NB4 (cell line): ENCODE measurements at regions not wholly inside any gene's neighbourhood (a gene's known extent, or its start where the extent isn't known, plus 50 kb on each side); places are given as distances from the start of the nearest gene placed in this dataset.
"Not testable (repeated sequence)": the region's sequence is repeated elsewhere in the genome, so short reads cannot be mapped to it uniquely, and the experiment has no call there.

Experiments used
- DNase-seq: peaks from one replicate; pipeline ENCODE4 v3.0.0; 2010; ENCODE audit warnings: low read depth
- H3K4me3 ChIP-seq: one replicate; pipeline ENCODE4 v1.5.1; 2011; ENCODE audit warnings: mild to moderate bottlenecking, low read depth, low read length, moderate library complexity
- MYC ChIP-seq: IDR thresholded peaks from 2 replicates; pipeline ENCODE4 v1.6.1; 2011; ENCODE audit warnings: low read depth, low read length
- POLR2A ChIP-seq: IDR thresholded peaks from 2 replicates; pipeline ENCODE4 v1.6.1; 2011; ENCODE audit warnings: mild to moderate bottlenecking; ENCODE audit not compliant: insufficient read length; ENCODE audit errors: extremely low read depth
- TF ChIP-seq, protein P1 (sequence below): IDR thresholded peaks from one replicate; pipeline ENCODE4 v1.5.1; 2012; ENCODE audit warnings: low read depth, low read length
- TF ChIP-seq, protein P2 (sequence below): IDR thresholded peaks from 2 replicates; pipeline ENCODE4 v1.6.1; 2011; ENCODE audit warnings: low read depth, low read length

DNA sequence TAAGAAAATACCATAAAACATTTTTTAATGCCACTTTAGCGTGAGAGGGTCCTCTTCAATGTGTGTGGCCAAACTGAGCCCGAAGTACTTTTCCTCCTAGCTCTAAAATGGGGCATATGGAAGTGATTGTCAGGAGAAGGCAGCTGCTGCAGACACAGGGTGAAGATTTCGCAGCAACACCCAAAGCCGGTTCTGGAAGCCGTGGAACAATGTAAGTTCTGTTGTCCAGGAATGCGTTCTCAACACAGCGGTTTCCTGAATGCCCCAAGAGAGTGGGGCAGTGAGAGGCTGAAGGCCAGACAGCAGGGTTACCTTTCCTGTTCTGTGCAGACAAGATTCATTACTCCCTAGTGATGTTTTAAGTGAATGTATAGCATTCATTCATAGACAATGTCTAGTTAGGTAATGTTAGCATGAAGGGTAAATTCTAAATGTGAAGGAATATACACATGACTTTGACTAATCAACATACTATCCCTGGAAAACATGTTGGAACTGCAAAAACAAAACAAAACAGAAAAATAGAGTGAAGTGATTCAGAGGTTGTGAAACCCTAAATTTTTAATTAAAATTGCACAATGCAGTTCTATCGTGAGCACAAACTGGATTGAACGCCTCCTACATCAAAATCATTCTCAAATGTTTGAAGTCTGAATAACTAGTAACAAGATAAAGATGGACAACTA lies 197.0 kb upstream of the SEMA6A start:
- no peak for DNase-seq
- H3K4me3 ChIP-seq: no peak overlapping the region
- TF ChIP-seq, protein P1, sequence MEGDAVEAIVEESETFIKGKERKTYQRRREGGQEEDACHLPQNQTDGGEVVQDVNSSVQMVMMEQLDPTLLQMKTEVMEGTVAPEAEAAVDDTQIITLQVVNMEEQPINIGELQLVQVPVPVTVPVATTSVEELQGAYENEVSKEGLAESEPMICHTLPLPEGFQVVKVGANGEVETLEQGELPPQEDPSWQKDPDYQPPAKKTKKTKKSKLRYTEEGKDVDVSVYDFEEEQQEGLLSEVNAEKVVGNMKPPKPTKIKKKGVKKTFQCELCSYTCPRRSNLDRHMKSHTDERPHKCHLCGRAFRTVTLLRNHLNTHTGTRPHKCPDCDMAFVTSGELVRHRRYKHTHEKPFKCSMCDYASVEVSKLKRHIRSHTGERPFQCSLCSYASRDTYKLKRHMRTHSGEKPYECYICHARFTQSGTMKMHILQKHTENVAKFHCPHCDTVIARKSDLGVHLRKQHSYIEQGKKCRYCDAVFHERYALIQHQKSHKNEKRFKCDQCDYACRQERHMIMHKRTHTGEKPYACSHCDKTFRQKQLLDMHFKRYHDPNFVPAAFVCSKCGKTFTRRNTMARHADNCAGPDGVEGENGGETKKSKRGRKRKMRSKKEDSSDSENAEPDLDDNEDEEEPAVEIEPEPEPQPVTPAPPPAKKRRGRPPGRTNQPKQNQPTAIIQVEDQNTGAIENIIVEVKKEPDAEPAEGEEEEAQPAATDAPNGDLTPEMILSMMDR: no peak
- no peak for TF ChIP-seq MYC
- no peak for TF ChIP-seq POLR2A
- TF ChIP-seq, protein P2, sequence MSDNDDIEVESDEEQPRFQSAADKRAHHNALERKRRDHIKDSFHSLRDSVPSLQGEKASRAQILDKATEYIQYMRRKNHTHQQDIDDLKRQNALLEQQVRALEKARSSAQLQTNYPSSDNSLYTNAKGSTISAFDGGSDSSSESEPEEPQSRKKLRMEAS: no peak

DNA sequence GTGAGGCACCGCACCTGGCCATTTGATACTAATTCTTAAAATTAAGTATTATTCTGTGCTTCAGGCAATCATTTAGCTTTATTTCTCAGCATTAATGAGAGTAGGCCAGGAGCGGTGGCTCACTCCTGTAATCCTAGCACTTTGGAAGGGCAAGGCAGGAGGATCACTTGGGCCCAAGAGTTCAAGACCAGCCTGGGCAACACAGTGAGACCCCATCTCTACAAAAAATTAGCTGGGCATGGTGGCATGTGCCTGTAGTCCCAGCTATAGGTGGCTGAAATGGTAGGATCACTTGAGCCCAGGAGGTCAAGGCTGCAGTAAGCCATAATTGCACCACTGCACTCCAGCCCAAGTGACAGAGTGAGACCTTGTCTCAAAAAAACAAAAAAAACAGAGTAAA lies 195.3 kb upstream of the SEMA6A start:
- DNase-seq: not testable (repeated sequence)

DNA sequence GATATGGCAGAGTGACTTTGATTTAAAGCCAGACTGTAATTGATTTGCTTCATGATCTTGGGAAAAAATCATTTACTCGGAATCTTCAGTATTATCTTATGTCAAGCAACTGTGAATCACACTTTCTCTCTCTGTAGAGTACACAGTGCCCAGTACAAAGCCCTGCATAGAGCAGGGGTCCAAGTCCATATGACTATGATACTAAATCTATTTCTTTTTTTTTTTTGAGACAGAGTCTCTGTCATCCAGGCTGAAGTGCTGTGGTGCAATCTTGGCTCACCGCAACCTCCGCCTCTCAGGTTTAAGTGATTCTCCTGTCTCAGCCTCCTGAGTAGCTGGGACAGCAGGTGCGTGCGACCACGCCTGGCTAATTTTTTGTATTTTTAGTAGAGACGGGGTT lies 194.8 kb upstream of the SEMA6A start:
- DNase-seq: no peak
- no peak overlapping the region for H3K4me3 ChIP-seq
- TF ChIP-seq, protein P1: no peak
- TF ChIP-seq, protein P2: no peak
- TF ChIP-seq MYC: no peak
- TF ChIP-seq POLR2A: no peak

More for the DNA sequence above, 195.3 kb upstream of the SEMA6A start:
- not testable (repeated sequence) for H3K4me3 ChIP-seq

DNA sequence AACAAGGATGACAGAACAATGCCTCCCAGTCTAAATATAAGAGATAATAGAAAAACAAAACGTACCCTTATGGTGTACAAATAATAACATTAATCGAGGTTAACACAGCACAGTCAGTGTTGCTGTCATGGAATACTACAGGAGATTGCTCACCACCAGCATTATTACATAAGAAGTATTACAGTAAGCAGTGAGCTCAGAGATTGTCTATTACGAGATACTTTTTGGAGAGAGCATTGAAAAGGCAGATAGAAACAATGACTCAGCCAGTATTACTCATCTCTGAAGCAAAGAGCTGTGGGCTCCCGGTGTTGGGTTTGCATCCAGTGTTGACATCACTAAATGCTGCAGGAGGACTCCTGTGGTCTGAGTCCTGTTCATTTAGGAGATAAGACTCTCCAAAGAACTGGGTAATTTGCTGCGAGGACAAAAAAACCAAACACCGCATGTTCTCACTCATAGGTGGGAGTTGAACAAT lies 191.9 kb upstream of the SEMA6A start:
- peak; percentile 82 for DNase-seq
- no peak overlapping the region for H3K4me3 ChIP-seq
- 0 out of 2 replicates have a peak, but pooled peaks have one; percentile 15 for TF ChIP-seq MYC
- TF ChIP-seq POLR2A: no peak

DNA sequence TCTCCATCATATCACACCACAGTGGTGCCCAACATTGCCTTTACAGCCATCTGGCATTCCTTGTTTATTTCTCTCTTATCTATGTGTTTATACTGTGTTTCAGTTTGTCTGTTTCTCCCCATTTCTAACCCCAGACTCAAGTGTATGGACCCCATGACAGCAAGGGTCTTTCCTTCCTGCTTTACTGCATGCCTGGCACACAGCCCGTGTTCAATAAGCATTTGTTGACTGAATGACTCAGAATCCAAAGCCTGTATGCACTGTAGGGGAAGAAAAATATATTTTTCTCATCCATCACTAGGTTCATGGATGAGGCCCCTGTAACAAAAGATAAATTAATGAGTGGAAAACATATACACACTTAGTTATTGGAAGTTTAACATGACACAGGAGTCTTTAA lies 190.8 kb upstream of the SEMA6A start:
- TF ChIP-seq MYC (no peak), POLR2A (no peak)
- TF ChIP-seq, protein P1: no peak
- TF ChIP-seq, protein P2: no peak
- no peak overlapping the region for H3K4me3 ChIP-seq
- no peak for DNase-seq

DNA sequence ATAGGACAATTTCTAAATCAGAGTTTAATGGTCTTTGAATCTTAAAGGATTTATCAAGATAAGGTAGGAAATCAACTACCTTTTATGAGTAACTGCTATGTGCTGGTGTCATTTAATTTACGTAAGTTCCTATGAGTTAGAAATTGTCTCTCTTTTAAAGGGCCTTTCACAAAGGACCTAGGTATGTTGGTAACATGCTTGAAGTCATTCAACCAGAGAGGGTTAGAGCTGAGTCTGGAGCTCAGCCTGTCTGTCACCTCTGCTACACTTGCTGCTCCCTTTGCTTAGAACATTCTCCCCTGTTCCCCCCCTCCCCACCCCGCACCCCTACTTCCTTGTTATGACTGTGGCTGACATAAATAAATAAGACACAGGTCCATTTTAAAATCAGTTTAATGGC lies 190.3 kb upstream of the SEMA6A start:
- no peak for TF ChIP-seq POLR2A
- TF ChIP-seq MYC: no peak
- no peak overlapping the region for H3K4me3 ChIP-seq
- DNase-seq: no peak

DNA sequence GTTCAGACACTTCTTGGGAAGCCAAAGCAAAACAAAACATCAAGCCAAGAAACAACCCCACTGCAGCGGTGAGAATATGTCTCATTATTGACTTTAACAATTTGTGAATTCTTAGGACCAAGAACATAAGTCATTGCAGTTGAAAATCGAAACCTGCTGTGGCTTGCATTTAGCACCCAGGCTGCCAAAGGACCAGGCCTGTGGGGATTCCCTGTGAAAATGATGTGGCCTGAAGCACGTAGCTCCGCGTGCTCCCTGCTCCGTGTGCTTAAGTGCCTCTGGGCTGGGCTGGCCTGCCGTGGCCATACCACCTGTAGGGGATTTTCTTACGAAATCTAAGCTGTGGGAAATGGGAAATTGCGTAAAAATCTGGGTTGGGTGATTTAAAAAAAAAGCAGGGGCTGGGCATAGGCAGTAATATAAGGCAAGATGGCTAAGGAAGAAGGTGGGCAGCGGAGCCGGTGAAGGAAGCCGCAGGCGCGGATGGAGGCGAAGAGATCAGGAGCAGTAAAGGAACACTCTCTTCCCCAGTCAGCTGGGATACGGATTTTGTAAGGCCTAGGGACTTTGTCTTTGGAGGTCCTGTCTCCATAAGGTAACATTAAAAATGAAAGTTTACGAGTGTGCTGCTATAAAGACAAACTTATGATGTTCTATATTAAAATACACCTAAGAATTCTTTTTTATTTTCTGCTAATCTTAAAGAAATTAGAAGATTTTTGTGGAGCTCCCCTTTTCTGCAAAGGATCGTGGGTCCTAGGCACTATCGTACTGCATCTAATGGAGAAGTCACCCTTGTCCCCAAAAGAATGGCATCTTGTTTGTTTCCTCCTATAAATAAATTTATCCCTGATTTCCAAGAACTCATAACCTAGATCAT lies 189.6 kb upstream of the SEMA6A start:
- H3K4me3 ChIP-seq: no peak overlapping the region
- no peak for TF ChIP-seq MYC
- peak; percentile 11 for DNase-seq

DNA sequence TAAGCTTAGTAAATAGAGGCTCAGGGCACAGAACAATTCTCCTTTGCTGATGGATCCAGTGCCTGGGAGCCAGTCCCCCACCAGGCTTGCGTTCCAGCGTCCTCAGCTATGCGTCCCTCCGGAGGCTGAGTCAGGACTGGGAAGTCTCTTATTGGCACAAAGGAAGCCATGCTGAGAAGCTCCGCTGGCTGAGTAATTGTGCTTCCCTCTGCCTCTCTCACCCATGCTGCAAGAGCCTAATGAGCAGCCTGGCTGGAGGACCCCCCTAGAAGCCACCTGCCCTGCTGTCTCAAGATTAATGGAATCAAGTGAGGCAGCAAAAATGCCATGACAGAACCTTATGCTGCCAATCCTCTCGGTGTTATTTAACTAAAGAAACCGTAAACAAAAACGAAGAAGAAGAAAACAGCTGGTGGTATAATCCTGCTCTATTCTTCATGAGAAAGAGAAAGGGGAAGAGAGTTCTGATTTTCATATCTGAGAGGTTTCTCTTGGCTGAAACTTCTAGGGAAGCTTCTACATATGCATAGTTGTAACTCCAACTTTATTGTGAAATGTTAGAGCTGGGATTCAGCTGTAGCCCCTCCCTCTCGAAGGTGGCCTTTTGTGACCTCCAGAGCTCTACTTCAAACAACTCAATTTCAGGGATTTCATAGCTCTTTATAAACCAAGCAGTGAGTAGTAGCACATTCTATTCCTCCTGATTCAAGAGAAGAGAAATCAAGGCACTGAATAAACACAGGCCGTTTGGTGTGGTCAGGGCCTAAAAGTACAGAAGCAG lies 185.4 kb upstream of the SEMA6A start:
- no peak overlapping the region for H3K4me3 ChIP-seq
- TF ChIP-seq, protein P1: no peak
- TF ChIP-seq MYC (no peak), POLR2A (no peak)
- TF ChIP-seq, protein P2: no peak
- DNase-seq: no peak
